BLaER1 treated with 17β-estradiol and CSF1 and Interleukin-3, amounts not matched to agents 10 nM and 100 nM (cell line): ENCODE measurements at regions not wholly inside any gene's neighbourhood (a gene's known extent, or its start where the extent isn't known, plus 50 kb on each side); places are given as distances from the start of the nearest gene placed in this dataset.
A peak's percentile ranks its signal among the peaks of the same experiment; 100 is the strongest.

ENCODE experiments used
- H3K27ac ChIP-seq, 11 experiments: shearing (Covaris generic); formaldehyde crosslinking; 2 replicates each; pipeline ENCODE4 v1.8.1; 2022
- H3K27me3 ChIP-seq, 11 experiments: shearing (Covaris generic); formaldehyde crosslinking; 2 replicates each; pipeline ENCODE4 v1.8.1; 2022
- H3K36me3 ChIP-seq, 11 experiments: shearing (Covaris generic); formaldehyde crosslinking; 2 replicates each; pipeline ENCODE4 v1.8.1; 2022
- H3K4me1 ChIP-seq, 10 experiments: shearing (Covaris generic); formaldehyde crosslinking; 2 replicates each; pipeline ENCODE4 v1.8.1; 2022
- H3K4me2 ChIP-seq, 11 experiments: shearing (Covaris generic); formaldehyde crosslinking; 2 replicates each; pipeline ENCODE4 v1.8.1; 2022
- H3K4me3 ChIP-seq, 10 experiments: shearing (Covaris generic); formaldehyde crosslinking; 2 replicates each; pipeline ENCODE4 v1.8.1; 2022
- H3K9ac ChIP-seq, 11 experiments: shearing (Covaris generic); formaldehyde crosslinking; 2 replicates each; pipeline ENCODE4 v1.8.1; 2022
- H3K9me3 ChIP-seq, 11 experiments: shearing (Covaris generic); formaldehyde crosslinking; replicated peaks in 1 of 11; 2 replicates each; pipeline ENCODE4 v1.8.1; 2022
- H4K20me1 ChIP-seq, 11 experiments: shearing (Covaris generic); formaldehyde crosslinking; 2 replicates each; pipeline ENCODE4 v1.8.1; 2022
- Cebpa-rat ChIP-seq, 11 experiments: shearing (Covaris generic); IDR thresholded peaks; 2 replicates each; pipeline ENCODE4 v1.8.1; 2022

- Histone ChIP-seq H3K9ac (no peak overlapping the region), H3K4me2 (peak overlapping the region in 9 of 11 experiments; percentile 1 to 61 (median 46); a peak in 16 of 22 replicates), H3K4me3 (no peak overlapping the region), H3K4me1 (peaks cover 0 to 13% (median 10%) of the 10 kb centered on the region in 10 experiments; a peak in 15 of 20 replicates), H3K36me3 (no peaks in the 10 kb centered on the region), H3K27me3 (no peaks in the 10 kb centered on the region), H3K27ac (no peak overlapping the region), H3K9me3 (no peaks in the 10 kb centered on the region), H4K20me1 (no peaks in the 10 kb centered on the region)
- TF ChIP-seq Cebpa-rat (IDR thresholded peaks at IDR 0.05) = no peak
Observed at GRCh38 chr18:68504441-68505177, 210.3 kb downstream of the TMX3 start.

- H3K9me3 ChIP-seq = no peaks in the 10 kb centered on the region
- no peak overlapping the region for H3K4me3 ChIP-seq
- H4K20me1 ChIP-seq = no peaks in the 10 kb centered on the region
- H3K27ac ChIP-seq = no peak overlapping the region
- no peaks in the 10 kb centered on the region for H3K27me3 ChIP-seq
- no peak overlapping the region for H3K9ac ChIP-seq
- no peak for TF ChIP-seq Cebpa-rat (IDR thresholded peaks at IDR 0.05)
- H3K36me3 ChIP-seq = no peaks in the 10 kb centered on the region
- H3K4me1 ChIP-seq = peaks cover 0 to 13% (median 10%) of the 10 kb centered on the region in 10 experiments; a peak in 15 of 20 replicates
- no peak overlapping the region for H3K4me2 ChIP-seq
Observed at GRCh38 chr18:68500556-68500955, 214.4 kb downstream of the TMX3 start.

GRCh38 chr18:68499141-68499540, 215.8 kb downstream of the TMX3 start:
- TF ChIP-seq Cebpa-rat (IDR thresholded peaks at IDR 0.05) = no peak
- Histone ChIP-seq H3K36me3 (no peaks in the 10 kb centered on the region), H3K4me2 (no peak overlapping the region), H4K20me1 (no peaks in the 10 kb centered on the region), H3K9ac (no peak overlapping the region), H3K27ac (no peak overlapping the region), H3K9me3 (no peaks in the 10 kb centered on the region), H3K27me3 (no peaks in the 10 kb centered on the region), H3K4me1 (peaks cover 0 to 4% (median 3%) of the 10 kb centered on the region in 10 experiments; a peak in 15 of 20 replicates), H3K4me3 (no peak overlapping the region)

GRCh38 chr18:68498636-68499035, 216.3 kb downstream of the TMX3 start:
- Histone ChIP-seq H4K20me1 (no peaks in the 10 kb centered on the region), H3K9ac (no peak overlapping the region), H3K27me3 (no peaks in the 10 kb centered on the region), H3K27ac (no peak overlapping the region), H3K36me3 (no peaks in the 10 kb centered on the region), H3K9me3 (no peaks in the 10 kb centered on the region), H3K4me2 (no peak overlapping the region), H3K4me3 (no peak overlapping the region), H3K4me1 (no peaks in the 10 kb centered on the region)
- TF ChIP-seq Cebpa-rat (IDR thresholded peaks at IDR 0.05) = no peak

- Histone ChIP-seq H3K9me3 (no peaks in the 10 kb centered on the region), H3K27ac (no peak overlapping the region), H3K4me3 (no peak overlapping the region), H3K27me3 (no peaks in the 10 kb centered on the region), H4K20me1 (no peaks in the 10 kb centered on the region), H3K4me2 (no peak overlapping the region), H3K36me3 (no peaks in the 10 kb centered on the region), H3K4me1 (no peaks in the 10 kb centered on the region), H3K9ac (no peak overlapping the region)
- TF ChIP-seq Cebpa-rat (IDR thresholded peaks at IDR 0.05) = no peak
Observed at GRCh38 chr18:68498185-68498584, 216.7 kb downstream of the TMX3 start.

GRCh38 chr18:68494802-68495581, 219.9 kb downstream of the TMX3 start:
- Histone ChIP-seq H4K20me1 (no peaks in the 10 kb centered on the region), H3K4me1 (no peaks in the 10 kb centered on the region), H3K4me2 (no peak overlapping the region), H3K9ac (no peak overlapping the region), H3K27me3 (no peaks in the 10 kb centered on the region), H3K4me3 (no peak overlapping the region), H3K27ac (no peak overlapping the region), H3K9me3 (no peaks in the 10 kb centered on the region), H3K36me3 (no peaks in the 10 kb centered on the region)
- no peak for TF ChIP-seq Cebpa-rat (IDR thresholded peaks at IDR 0.05)

GRCh38 chr18:68489013-68489792, 225.7 kb downstream of the TMX3 start:
- Histone ChIP-seq H4K20me1 (no peaks in the 10 kb centered on the region), H3K9ac (no peak overlapping the region), H3K4me2 (peak overlapping the region in 8 of 11 experiments; percentile 2 to 76 (median 54); a peak in 13 of 22 replicates), H3K9me3 (peaks cover 0 to 3% (median 0%) of the 10 kb centered on the region in 11 experiments; a peak in 1 of 22 replicates), H3K4me1 (peaks cover 0 to 10% (median 8%) of the 10 kb centered on the region in 10 experiments; a peak in 13 of 20 replicates), H3K27ac (no peak overlapping the region), H3K4me3 (no peak overlapping the region), H3K36me3 (no peaks in the 10 kb centered on the region), H3K27me3 (no peaks in the 10 kb centered on the region)
- TF ChIP-seq Cebpa-rat (IDR thresholded peaks at IDR 0.05) = no peak

- Histone ChIP-seq H3K27me3 (no peaks in the 10 kb centered on the region), H3K4me1 (peaks cover 0 to 6% (median 4%) of the 10 kb centered on the region in 10 experiments; a peak in 13 of 20 replicates), H3K9ac (no peak overlapping the region), H4K20me1 (no peaks in the 10 kb centered on the region), H3K4me3 (no peak overlapping the region), H3K27ac (no peak overlapping the region), H3K9me3 (peaks cover 0 to 5% (median 0%) of the 10 kb centered on the region in 11 experiments; a peak in 2 of 22 replicates), H3K4me2 (no peak overlapping the region), H3K36me3 (no peaks in the 10 kb centered on the region)
- TF ChIP-seq Cebpa-rat (IDR thresholded peaks at IDR 0.05) = no peak
Observed at GRCh38 chr18:68484241-68484640, 230.7 kb downstream of the TMX3 start.

- H4K20me1 ChIP-seq = no peaks in the 10 kb centered on the region
- H3K9ac ChIP-seq = no peak overlapping the region
- H3K27ac ChIP-seq = no peak overlapping the region
- H3K4me1 ChIP-seq = no peaks in the 10 kb centered on the region
- H3K36me3 ChIP-seq = no peaks in the 10 kb centered on the region
- H3K4me2 ChIP-seq = no peak overlapping the region
- no peak for TF ChIP-seq Cebpa-rat (IDR thresholded peaks at IDR 0.05)
- H3K27me3 ChIP-seq = no peaks in the 10 kb centered on the region
- no peak overlapping the region for H3K4me3 ChIP-seq
- H3K9me3 ChIP-seq = peaks cover 0 to 5% (median 0%) of the 10 kb centered on the region in 11 experiments; a peak in 2 of 22 replicates
Observed at GRCh38 chr18:68482815-68483214, 232.1 kb downstream of the TMX3 start.
